Stimulated activated CD8-positive, alpha-beta memory T cell treated with anti-CD3 and anti-CD28 coated beads, Interleukin-4, amount 100 ng/mL, for 48 hours (primary cell): ENCODE measurements at regions not wholly inside any gene's neighbourhood (a gene's known extent, or its start where the extent isn't known, plus 50 kb on each side); places are given as distances from the start of the nearest gene placed in this dataset.

Source experiments
- DNase-seq: peaks from one replicate; pipeline ENCODE4 v3.0.0-alpha.2; 2020

DNA sequence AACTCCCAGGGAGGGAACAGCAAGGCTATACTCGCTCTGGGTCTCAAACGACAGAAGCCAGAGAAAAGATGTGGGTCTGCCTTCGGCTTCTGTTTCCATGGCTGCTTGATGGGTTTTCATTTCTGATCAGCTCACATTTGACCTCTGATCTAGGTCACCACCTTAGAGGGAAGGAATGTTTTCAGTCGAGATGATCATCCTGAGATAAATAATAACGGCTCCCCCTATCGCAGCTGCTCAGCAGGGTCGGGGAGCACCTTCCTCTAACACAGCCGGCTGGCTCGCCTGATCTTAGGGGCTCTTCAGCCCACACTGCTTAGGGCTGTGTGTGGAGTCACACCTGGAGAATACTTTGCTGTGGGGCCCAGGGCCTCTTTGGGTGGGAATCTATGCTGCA, 53.1 kb upstream of the ZNF648 start:
- DNase-seq = no peak

DNA sequence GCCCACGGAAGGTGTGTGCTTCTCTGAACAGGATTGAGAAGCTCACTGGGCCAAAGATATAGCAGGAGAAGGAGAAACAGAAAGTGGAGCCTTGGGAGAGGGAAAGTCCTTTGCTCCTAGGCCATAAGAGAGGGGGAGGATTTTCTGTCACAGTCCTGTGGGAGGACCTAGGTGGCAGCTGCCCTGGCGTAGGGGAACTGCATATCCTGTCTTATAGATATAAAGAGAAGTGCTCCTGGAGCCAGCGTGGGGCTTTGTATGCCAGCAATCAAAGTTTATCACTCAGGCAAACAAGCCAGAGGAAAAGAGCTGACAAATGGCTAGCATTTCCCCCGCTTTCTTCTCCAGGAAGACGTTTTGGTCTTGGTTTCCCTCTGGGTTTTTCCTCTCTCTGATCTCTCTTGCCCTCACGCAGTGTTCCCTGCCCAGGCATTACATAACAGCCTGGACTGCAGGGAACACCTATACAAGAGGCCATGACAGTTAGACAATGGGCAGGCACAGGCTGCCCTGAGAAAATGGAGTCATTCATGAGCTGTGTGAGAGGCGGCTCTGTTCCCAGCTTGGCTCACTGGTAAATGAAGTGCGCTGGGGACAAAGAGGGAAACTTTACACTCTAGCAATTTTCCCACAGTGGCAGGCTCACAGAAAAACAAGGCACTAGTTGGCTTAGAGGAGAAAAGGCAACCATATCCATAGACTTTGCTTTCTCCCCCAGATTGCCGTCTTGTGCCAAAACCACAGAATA, 52.5 kb upstream of the ZNF648 start:
- no peak for DNase-seq

DNA sequence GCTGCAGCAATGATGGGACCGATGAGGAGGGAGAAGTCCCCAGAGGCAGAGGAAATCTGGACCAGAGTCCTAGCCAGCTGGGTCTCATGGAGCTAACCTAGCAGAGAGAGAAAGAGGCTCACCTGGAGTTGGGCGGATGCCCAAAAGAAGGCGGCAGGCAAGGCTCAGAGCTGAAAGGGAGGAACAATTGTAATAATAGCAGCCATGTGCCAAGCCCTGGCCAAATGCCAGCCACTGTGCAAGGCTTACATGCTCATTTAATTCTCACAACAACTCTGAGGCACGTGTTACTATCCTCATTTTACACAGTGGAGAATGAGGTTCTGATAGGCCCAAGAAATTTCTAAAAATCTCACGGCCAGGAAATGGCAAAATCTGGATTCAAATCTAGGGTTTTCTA, 50.0 kb upstream of the ZNF648 start:
- DNase-seq = no peak
